MM.1S (cell line): ENCODE measurements at regions not wholly inside any gene's neighbourhood (a gene's known extent, or its start where the extent isn't known, plus 50 kb on each side); places are given as distances from the start of the nearest gene placed in this dataset.

Source experiments
- DNase-seq: peaks from one replicate; pipeline ENCODE4 v3.0.0-alpha.2; 2015
- H2AFZ ChIP-seq: fragments of 300-600 bp; sonication (generic); 2 replicates; pipeline ENCODE4 v1.6.0; 2016; ENCODE audit warnings: antibody characterized with exemption, low read length
- H3F3A ChIP-seq: fragments of 300-600 bp; sonication (generic); 2 replicates; pipeline ENCODE4 v1.6.1; 2016; ENCODE audit warnings: mild to moderate bottlenecking, antibody characterized with exemption, low read length, moderate library complexity, mixed read lengths; ENCODE audit not compliant: insufficient read depth
- H3K27ac ChIP-seq: fragments of 300-600 bp; sonication (generic); 2 replicates; pipeline ENCODE4 v1.5.1; 2016; ENCODE audit warnings: mild to moderate bottlenecking, low read length
- H3K27me3 ChIP-seq: fragments of 300-600 bp; sonication (generic); replicated peaks from 2 replicates; pipeline ENCODE4 v1.6.0; 2016; ENCODE audit warnings: low read length; ENCODE audit not compliant: insufficient read depth
- H3K36me3 ChIP-seq: fragments of 300-600 bp; sonication (generic); replicated peaks from 2 replicates; pipeline ENCODE4 v1.6.1; 2016; ENCODE audit warnings: mild to moderate bottlenecking, low read length, mixed read lengths; ENCODE audit not compliant: insufficient read depth
- H3K4me1 ChIP-seq: fragments of 300-600 bp; sonication (generic); 2 replicates; pipeline ENCODE4 v1.6.1; 2016; ENCODE audit warnings: low read length, mixed read lengths
- H3K4me2 ChIP-seq: fragments of 300-600 bp; sonication (generic); 2 replicates; pipeline ENCODE4 v1.6.0; 2016; ENCODE audit warnings: low read depth, low read length
- H3K4me3 ChIP-seq: fragments of 300-600 bp; sonication (generic); 2 replicates; pipeline ENCODE4 v1.5.1; 2016; ENCODE audit warnings: low read length, mixed read lengths
- H3K79me2 ChIP-seq: fragments of 300-600 bp; sonication (generic); 2 replicates; pipeline ENCODE4 v1.6.1; 2016; ENCODE audit warnings: mixed run types, low read length, mixed read lengths
- H3K9ac ChIP-seq: fragments of 300-600 bp; sonication (generic); 2 replicates; pipeline ENCODE4 v1.6.1; 2016; ENCODE audit warnings: low read length, mixed read lengths
- H3K9me2 ChIP-seq: fragments of 300-600 bp; sonication (generic); replicated peaks from 2 replicates; pipeline ENCODE4 v1.6.1; 2016; ENCODE audit warnings: mild to moderate bottlenecking, low read length, mixed read lengths; ENCODE audit not compliant: insufficient read depth
- H3K9me3 ChIP-seq: fragments of 300-600 bp; sonication (generic); replicated peaks from 2 replicates; pipeline ENCODE4 v1.6.1; 2016; ENCODE audit warnings: mild to moderate bottlenecking, low read length, mixed read lengths; ENCODE audit not compliant: insufficient read depth
- H4K20me1 ChIP-seq: fragments of 300-600 bp; sonication (generic); 2 replicates; pipeline ENCODE4 v1.6.1; 2016; ENCODE audit warnings: mild to moderate bottlenecking, low read length, moderate library complexity, mixed read lengths; ENCODE audit not compliant: insufficient read depth
- EZH2 ChIP-seq: fragments of 300-600 bp; sonication (generic); optimal IDR thresholded peaks from 2 replicates; pipeline ENCODE3; 2017; ENCODE audit warnings: low read depth, mild to moderate bottlenecking, antibody characterized with exemption, low read length, mixed read lengths
- EZH2phosphoT487 ChIP-seq: fragments of 300-600 bp; sonication (generic); IDR thresholded peaks from 2 replicates; pipeline ENCODE4 v1.6.1; 2018; ENCODE audit warnings: antibody characterized with exemption, low read length
- TF ChIP-seq, protein P1 (sequence below): fragments of 300-600 bp; sonication (generic); IDR thresholded peaks from 2 replicates; pipeline ENCODE4 v1.5.1; 2016; ENCODE audit warnings: antibody characterized with exemption, low read length, mixed read lengths

GRCh38 chr5:17690473-17690872 is 56.2 kb downstream of the TAF11L14 start:
- Histone ChIP-seq H3K79me2 (no peaks in the 10 kb centered on the region), H3K36me3 (no peaks in the 10 kb centered on the region), H3K4me2 (no peak overlapping the region), H3K4me3 (no peak overlapping the region), H3K9ac (no peak overlapping the region), H4K20me1 (no peaks in the 10 kb centered on the region), H3F3A (no peaks in the 10 kb centered on the region), H3K9me2 (no peaks in the 10 kb centered on the region), H3K27ac (no peak overlapping the region), H3K27me3 (no peaks in the 10 kb centered on the region), H2AFZ (no peak overlapping the region), H3K9me3 (no peaks in the 10 kb centered on the region), H3K4me1 (no peaks in the 10 kb centered on the region)
- DNase-seq, result no peak
- TF ChIP-seq, protein P1, sequence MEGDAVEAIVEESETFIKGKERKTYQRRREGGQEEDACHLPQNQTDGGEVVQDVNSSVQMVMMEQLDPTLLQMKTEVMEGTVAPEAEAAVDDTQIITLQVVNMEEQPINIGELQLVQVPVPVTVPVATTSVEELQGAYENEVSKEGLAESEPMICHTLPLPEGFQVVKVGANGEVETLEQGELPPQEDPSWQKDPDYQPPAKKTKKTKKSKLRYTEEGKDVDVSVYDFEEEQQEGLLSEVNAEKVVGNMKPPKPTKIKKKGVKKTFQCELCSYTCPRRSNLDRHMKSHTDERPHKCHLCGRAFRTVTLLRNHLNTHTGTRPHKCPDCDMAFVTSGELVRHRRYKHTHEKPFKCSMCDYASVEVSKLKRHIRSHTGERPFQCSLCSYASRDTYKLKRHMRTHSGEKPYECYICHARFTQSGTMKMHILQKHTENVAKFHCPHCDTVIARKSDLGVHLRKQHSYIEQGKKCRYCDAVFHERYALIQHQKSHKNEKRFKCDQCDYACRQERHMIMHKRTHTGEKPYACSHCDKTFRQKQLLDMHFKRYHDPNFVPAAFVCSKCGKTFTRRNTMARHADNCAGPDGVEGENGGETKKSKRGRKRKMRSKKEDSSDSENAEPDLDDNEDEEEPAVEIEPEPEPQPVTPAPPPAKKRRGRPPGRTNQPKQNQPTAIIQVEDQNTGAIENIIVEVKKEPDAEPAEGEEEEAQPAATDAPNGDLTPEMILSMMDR, result no peak
- TF ChIP-seq EZH2phosphoT487 (no peak), EZH2 (no peak)

DNA sequence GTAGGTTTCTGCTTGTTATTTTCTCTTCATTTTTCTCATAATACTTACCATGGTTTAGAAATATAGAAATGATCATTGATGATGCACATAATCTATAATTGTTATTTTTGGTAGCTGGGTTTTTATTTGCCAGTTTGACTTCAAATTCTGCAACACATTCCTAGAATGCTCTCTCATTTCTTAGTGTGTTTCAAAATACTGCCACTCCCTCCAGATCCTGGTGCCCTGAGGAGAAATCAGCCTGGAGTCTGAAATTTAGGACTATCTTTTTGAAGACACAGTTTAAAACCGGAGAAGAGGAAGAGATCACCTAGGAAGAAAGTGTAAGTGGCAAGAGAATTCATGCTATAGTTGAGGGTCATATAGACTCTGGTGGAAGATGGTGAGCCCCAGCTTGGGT is 57.5 kb downstream of the TAF11L14 start:
- TF ChIP-seq EZH2 (no peak), EZH2phosphoT487 (no peak)
- TF ChIP-seq, protein P1, result no peak
- H2AFZ ChIP-seq, result no peak overlapping the region
- no peaks in the 10 kb centered on the region for H3K9me2 ChIP-seq
- H3K79me2 ChIP-seq, result no peaks in the 10 kb centered on the region
- H3K4me1 ChIP-seq, result no peaks in the 10 kb centered on the region
- no peaks in the 10 kb centered on the region for H3K9me3 ChIP-seq
- H3K27me3 ChIP-seq, result no peaks in the 10 kb centered on the region
- H4K20me1 ChIP-seq, result no peaks in the 10 kb centered on the region
- no peaks in the 10 kb centered on the region for H3K36me3 ChIP-seq
- no peak overlapping the region for H3K27ac ChIP-seq
- H3K9ac ChIP-seq, result no peak overlapping the region
- no peak overlapping the region for H3K4me2 ChIP-seq
- H3K4me3 ChIP-seq, result no peak overlapping the region
- no peaks in the 10 kb centered on the region for H3F3A ChIP-seq
- DNase-seq, result no peak

GRCh38 chr5:17694371-17694770 is 60.1 kb downstream of the TAF11L14 start:
- H3K4me3 ChIP-seq, result no peak overlapping the region

More at GRCh38 chr5:17694371-17694770, 60.1 kb downstream of the TAF11L14 start:
- no peak for DNase-seq
- no peak overlapping the region for H2AFZ ChIP-seq
- TF ChIP-seq EZH2phosphoT487, result no peak
- TF ChIP-seq, protein P1, result no peak
- no peak for TF ChIP-seq EZH2
- H3K36me3 ChIP-seq, result no peaks in the 10 kb centered on the region
- H3K9me2 ChIP-seq, result no peaks in the 10 kb centered on the region
- no peaks in the 10 kb centered on the region for H4K20me1 ChIP-seq
- no peak overlapping the region for H3K27ac ChIP-seq
- no peaks in the 10 kb centered on the region for H3F3A ChIP-seq
- no peaks in the 10 kb centered on the region for H3K79me2 ChIP-seq
- no peak overlapping the region for H3K9ac ChIP-seq
- H3K4me1 ChIP-seq, result no peaks in the 10 kb centered on the region
- H3K27me3 ChIP-seq, result no peaks in the 10 kb centered on the region
- no peak overlapping the region for H3K4me2 ChIP-seq
- H3K9me3 ChIP-seq, result no peaks in the 10 kb centered on the region
